ENCODE measurements at regions not wholly inside any gene's neighbourhood (a gene's known extent, or its start where the extent isn't known, plus 50 kb on each side); places are given as distances from the start of the nearest gene placed in this dataset.
"Not testable (repeated sequence)": the region's sequence is repeated elsewhere in the genome, so short reads cannot be mapped to it uniquely, and the experiment has no call there.

DNA sequence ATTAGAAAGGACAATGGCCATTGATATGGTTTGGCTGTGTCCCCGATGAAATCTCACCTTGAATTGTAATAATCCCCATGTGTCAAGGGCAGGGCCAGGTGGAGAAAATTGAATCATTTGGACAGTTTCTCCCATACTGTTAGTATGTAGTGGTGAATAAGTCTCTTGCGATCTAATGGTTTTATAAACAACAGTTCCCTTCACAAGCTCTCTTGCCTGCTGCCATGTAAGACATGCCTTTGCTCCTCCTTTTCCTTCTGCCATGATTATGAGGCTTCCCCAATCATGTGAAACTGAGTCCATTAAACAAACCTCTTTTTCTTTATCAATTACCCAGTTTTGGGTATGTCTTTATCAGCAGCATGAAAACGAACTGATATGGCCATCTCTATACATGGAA, 302.7 kb downstream of the SFMBT2 start:
- DNase-seq: no peak

- no peak for DNase-seq
Observed at GRCh38 chr10:7107285-7107684, 303.5 kb downstream of the SFMBT2 start.

GRCh38 chr10:7104379-7104778, 306.5 kb downstream of the SFMBT2 start:
- DNase-seq: not testable (repeated sequence)

DNA sequence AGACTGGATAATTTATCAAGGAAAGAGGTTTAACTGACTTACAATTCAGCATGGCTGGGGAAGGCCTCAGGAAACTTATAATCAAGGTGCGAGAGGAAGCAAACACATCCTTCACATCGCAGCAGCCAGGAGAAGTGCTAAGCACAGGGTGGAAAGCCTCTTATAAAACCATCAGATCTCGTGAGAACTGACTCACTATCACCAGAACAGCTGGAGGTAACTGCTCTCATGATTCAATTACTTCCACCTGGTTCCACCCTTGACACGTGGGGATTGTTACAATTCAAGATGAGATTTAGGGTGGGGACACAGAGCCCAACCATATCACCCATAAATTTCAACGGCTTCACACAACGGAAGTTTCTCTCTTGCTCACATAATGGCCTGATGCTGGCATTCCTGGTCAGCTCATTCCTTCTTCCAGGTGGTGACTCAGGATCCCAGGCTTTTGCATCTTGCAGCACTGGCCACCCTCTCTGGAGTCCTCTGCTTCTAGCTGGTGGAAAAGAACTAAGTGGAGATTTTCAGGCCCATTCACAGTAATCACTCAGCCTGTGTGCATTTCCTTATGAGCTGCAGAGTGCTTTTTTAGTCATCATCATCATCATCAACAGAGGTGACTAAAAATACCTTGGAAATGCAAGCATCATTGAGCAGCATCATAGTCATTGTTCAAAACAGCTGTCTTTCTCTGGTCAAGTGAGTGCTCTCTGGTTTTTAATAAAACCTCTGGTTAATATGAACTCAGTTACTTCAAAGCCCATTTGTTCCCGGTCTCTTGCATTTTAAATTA, 308.1 kb downstream of the SFMBT2 start:
- DNase-seq: no peak

DNA sequence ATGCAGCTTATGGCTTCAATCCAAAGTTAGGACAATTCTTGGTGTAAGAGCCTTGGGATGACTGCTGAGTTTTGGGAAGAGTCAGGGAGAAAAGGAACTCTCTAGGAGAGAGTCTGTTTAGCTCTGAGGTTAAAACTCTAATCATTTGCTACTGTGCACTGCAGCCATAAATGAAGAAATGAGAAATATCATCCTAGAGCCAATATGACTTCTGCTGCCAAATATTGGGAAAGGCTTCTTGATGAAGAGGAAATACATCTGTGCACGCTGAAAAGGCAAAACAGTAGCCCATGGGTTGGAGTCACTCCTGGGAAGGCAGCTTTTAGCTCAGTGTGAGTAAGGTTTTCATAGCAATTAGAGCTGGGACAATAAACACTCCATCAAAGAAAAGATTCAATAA, 308.8 kb downstream of the SFMBT2 start:
- no peak for DNase-seq

DNA sequence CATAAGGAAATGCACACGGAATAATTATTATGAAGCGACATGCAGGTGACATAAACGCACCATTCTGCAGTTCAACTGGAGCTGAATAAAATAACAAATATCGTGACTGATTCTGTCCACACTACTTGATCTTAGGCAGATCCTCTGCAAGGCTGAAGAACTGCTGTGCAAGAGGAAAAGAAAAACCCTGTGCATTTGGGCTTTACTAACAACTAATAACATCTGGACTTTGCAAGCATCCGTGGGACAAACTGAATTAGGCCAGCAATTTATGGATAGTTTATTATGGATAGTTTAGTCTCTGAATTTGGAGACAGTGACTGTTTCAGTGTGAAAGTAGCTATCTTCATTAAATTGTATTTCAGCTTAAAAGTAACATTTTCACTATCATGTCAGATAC, 309.4 kb downstream of the SFMBT2 start:
- no peak for DNase-seq

DNA sequence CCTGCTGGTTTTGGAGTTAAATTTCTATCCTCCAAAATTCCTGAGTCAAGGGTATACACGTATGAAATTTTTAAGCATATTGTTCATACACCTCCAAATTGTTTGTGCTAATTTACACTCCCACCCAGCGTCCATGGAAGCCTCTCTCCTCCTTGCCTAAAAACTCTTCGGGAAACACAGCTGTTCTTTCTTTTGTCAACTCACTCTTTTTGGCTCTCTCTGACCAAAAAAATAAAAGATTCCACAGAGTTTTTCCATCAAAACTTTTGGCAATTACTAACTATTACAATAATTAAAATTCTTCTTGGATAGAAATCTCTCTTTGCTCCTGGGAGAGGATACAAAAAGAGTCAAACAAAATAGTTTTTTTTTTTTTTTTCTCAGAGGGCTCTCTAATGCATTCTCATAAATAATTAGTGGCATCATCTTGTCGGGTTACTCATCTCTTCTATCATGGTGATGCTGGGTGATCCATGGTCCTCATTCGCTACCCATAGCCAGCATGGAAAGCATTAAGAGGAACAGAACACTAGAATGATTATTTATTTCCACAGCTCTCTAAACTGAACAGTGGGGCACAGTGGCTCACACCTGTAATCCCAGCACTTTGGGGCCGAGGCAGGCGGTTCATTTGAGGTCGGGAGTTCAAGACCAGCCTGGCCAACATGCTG, 310.7 kb downstream of the SFMBT2 start:
- DNase-seq: no peak

DNA sequence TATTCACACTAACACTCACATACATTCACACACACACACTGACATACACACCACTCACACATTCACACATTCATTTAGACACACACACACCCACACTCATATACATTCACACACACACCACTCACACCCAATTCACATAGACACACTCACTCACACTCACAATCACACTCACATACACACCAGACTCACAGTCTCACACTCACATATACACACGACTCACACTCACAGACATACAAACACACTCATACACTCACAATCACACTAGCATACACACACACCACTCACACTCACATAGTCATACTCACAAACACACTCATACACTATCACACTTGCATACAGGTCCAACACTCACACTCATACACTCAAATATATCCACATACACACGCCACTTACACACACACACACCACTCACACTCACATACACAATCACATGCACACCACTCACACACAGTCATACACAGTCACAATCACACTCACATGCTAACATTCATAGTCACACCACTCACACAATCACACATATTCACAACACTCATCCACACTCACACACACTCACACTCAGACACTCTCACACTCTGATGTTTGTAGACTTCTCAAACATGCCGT, 312.6 kb downstream of the SFMBT2 start:
- no peak for DNase-seq

GRCh38 chr10:7094781-7095180, 316.1 kb downstream of the SFMBT2 start:
- DNase-seq: no peak

DNA sequence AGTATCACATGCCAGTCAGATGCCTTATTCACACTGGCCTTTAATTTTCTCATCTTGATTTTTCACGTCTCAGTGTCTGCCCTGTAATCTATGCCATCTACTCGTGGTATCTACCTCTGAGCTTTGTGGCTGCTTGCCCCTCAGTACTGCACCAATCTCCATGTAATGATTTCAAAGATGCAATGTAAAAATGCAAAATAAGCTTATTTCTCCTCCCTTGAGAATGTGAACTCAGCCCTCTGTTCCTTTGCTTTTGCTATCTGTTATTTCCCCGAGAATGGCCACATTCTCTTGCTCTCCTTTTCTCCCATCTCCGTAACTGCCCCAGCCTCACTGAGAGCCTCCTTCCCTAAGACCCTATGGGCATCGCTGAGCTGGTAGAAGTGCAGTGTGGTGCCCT, 317.5 kb downstream of the SFMBT2 start:
- DNase-seq: no peak

- no peak for DNase-seq
Observed at GRCh38 chr10:7092603-7093002, 318.2 kb downstream of the SFMBT2 start.

GRCh38 chr10:7090529-7090928, 320.3 kb downstream of the SFMBT2 start:
- no peak for DNase-seq

- no peak for DNase-seq
Observed at GRCh38 chr10:7085913-7086589, 324.8 kb downstream of the SFMBT2 start.

DNA sequence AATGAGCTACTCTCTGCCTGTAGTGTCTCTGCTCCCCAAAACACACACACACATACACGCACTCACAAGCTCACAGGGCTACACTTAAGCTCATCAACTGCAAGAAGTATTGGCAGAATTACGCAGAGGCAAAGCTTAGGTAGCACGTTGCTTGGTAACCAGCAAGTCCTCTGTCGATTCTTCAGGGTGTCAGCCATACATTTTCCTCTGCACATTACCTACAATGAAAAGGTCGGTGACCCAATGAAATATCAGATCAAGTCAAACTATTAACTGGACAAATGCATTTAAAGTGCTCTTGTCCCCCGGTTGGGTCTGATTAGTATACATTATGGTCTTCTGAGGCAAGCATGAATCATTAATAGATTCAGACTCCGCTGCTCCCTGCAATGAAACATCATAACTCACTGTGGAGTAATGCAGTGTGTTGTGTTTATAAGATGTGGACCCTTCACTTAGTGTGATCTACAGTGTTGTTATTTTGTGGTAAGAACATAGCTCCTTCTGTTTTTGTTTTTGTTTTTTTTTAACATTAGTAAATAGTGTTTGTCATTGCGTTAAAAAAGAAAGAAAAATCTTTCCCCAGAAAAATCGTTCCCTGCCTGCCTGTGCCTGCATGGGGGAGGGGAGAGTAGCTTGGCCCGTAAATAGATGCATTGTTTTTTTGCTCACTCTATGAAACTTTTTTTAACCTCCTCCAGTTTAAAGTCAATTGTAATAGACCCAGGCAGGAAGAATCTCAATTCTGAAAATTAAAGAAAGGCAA, 325.5 kb downstream of the SFMBT2 start:
- no peak for DNase-seq

GRCh38 chr10:7084280-7085005, 326.4 kb downstream of the SFMBT2 start:
- no peak for DNase-seq

DNA sequence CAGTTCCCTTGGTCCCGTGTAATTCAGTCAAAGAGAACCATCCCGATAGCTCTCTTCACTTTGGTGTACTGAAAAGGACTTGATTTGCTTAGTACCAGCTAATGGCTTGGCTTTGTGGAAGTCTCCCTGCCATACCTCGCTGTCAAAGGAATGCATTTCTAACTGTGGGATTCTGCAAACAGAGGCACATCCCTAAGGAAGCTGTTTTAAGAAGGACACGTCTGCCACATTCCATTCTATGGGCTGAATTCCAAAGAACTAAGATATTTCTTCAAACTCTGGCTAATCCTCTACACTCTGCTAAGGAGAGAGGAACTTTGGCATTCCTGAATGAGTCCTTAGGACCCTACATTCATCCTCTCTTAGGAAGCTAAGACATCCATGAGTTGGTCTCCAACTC, 327.9 kb downstream of the SFMBT2 start:
- no peak for DNase-seq

- DNase-seq: no peak
Observed at GRCh38 chr10:7077880-7078279, 333.0 kb downstream of the SFMBT2 start.

- DNase-seq: no peak
Observed at GRCh38 chr10:7075851-7076250, 335.0 kb downstream of the SFMBT2 start.

DNA sequence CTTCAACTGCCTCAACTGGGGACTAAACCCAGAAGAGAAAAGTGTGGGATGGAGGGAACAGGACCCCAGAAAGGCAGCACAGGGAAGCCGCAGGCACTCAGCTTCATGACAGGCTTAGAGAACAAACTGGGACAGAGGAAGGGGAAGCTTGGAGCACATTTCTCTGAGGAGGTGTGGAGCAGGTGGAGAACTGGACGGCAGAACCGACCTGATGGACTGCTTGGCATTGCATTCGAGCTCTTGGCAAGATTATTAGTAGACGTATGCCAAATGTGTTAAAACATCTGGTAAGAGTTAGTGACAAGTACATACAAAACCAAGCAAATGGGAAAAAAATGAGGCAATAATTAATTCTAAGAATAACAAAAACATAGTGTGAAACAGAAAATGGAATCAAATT, 335.7 kb downstream of the SFMBT2 start:
- no peak for DNase-seq

- DNase-seq: no peak
Observed at GRCh38 chr10:7071421-7071820, 339.4 kb downstream of the SFMBT2 start.

DNA sequence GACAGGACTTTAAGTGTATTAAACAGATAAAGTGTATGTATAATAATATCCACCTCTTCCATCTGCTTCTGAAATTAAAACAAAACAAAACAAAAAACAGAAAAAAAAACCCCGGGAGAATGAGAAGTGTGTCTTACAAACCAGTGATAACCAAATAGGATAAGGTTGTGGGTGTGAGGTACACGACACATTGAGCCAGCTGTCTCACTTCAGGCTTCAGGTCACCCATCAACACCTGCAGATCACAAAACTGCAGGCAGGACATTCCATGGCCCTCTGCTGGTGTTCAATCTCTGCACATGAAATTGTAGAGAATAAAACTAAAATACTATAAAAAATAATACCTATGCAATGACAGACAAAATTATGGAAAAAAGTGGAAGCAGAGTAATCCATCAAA, 339.9 kb downstream of the SFMBT2 start:
- no peak for DNase-seq

- DNase-seq: no peak
Observed at GRCh38 chr10:7069706-7070105, 341.1 kb downstream of the SFMBT2 start.
